GM12892 (cell line): ENCODE measurements at regions not wholly inside any gene's neighbourhood (a gene's known extent, or its start where the extent isn't known, plus 50 kb on each side); places are given as distances from the start of the nearest gene placed in this dataset.

Experiments used
- POLR2A ChIP-seq: IDR thresholded peaks from 2 replicates; pipeline ENCODE4 v1.6.1; 2011; ENCODE audit warnings: low read depth, low read length, control low read depth
- TAF1 ChIP-seq: IDR thresholded peaks from 2 replicates; pipeline ENCODE4 v1.6.1; 2011; ENCODE audit warnings: low read depth, mild to moderate bottlenecking, control low read depth, low read length, borderline replicate concordance

DNA sequence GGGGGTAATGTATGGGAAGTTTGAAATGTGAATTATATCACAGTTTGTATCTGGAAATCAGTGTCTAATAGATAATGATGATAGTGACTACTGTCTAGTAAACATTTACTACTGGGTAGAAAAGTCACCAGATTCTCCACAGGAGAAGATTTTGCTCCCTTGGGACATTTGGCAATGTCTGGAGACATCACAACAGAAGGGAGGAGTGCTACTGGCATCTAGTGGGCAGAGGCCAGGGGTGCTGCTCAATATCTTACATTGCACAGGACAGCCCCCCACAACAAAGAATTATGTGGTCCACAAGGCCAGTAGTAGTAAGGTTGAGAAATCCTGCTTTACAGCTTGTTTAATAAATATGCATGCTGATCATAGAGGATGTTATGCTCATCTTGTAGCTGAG lies 92.3 kb upstream of the PRPS1L1 start:
- TF ChIP-seq POLR2A (no peak), TAF1 (no peak)
